Esophagus mucosa (tissue), 1 donor: ENCODE measurements at regions not wholly inside any gene's neighbourhood (a gene's known extent, or its start where the extent isn't known, plus 50 kb on each side); places are given as distances from the start of the nearest gene placed in this dataset.
"Not testable (repeated sequence)": the region's sequence is repeated elsewhere in the genome, so short reads cannot be mapped to it uniquely, and the experiment has no call there.

Experiments
- ATAC-seq: fragments of 200-7000 bp; cut with Tn5 transposase; one replicate; pipeline ENCODE4 v1.9.1; 2020
- donor health status: DM: yes; HTN: yes; CAD: no.

GRCh38 chr12:40172879-40173278 lies 51.9 kb upstream of the LRRK2 start:
- ATAC-seq = no peak

DNA sequence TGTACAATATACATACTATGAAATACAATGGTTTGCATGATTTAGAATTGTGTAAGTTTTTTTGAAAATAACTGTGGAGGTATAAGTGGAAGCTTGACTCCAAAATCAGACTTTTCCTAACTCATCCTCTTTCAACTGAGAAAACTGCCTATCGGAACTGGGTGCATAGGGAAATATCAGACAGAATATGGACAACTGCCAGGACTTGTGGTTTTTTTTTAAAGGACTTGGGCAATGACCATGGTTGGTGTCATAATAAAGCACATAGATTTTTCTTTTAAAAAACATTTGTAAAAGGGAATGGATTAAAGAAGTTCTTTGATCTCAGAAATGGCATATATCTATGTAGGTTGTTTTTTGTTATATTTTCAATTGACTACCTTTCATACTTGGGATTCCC lies 53.3 kb upstream of the LRRK2 start:
- ATAC-seq = no peak

DNA sequence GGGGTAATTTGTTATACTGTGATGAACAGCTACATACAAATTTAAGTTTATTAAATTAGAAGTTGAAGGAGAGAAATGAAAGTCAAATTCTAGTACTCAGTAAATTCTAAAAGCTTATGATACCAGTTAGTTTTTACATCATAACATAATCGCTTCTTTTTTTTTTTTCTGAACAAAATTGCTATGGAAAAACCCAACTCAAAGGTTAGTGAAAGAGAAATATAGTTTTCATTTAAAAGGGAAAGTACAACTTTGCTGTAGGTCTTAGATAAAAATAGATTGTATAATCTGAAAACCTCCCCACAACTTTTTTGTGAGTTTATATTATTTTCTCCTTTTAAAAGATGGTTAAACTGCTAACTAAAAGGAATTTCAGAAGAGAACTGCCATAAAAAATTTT lies 53.7 kb upstream of the LRRK2 start:
- no peak for ATAC-seq

DNA sequence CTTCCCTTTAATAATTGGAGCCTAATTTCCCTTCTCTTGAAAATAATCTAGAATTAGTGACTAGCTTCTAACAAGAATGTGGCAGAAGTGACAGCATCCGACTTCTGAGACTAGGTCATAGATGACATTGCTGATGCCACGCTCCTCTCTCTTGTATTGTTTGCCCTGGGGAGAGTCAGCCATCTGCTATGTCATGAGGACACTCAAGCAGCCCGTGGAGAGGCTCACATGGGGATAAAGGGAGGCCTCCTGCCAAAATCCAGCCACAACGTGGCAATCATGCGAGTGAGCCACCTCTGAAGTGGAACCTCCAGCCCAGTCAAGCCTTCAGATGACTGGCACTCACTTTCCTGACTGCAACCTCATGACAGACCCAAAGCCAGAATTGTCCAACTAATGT lies 54.2 kb upstream of the LRRK2 start:
- ATAC-seq = no peak

- ATAC-seq = no peak
Observed at GRCh38 chr12:40168868-40169267, 55.9 kb upstream of the LRRK2 start.

- not testable (repeated sequence) for ATAC-seq
Observed at GRCh38 chr12:40168419-40168818, 56.4 kb upstream of the LRRK2 start.

- ATAC-seq = no peak
Observed at GRCh38 chr12:40168001-40168400, 56.8 kb upstream of the LRRK2 start.

DNA sequence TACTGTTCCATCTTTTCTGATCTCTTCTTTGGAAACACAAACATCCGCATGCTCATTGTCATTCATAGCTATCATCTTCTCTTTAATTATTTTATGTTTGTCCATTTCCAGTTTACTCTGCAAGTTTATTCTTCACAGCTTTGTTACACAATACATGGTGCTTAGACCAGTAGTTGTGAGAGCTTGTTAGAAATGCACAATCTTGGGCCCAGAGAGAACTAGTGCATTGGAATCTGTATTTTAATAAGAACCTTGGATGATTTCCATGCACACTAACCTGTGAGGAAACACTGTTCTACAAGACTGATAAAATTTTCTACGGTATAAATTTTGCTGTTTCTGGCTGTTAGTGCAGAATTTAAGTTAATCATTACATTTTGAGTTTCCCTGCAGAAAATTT lies 59.3 kb upstream of the SLC2A13 start:
- ATAC-seq = no peak

GRCh38 chr12:40164034-40164433 lies 58.2 kb upstream of the SLC2A13 start:
- no peak for ATAC-seq

DNA sequence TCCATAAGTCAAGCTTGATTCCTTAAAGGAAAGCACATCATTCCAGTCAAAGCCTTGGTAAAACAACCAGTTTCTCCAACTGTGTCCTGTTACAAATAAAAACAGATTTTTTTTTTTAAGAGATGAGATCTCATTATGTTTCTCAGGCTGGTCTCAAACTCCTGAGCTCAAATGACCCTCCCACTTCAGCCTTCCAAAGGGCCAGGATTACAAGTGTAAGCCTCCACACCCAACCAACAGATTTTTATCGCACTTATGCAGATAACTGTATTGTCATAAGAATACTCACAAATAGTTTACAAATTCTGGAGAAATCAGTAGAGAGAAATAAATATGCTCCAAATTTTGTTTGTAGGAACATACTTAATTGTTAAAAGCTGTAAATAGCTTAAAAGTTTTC lies 56.2 kb upstream of the SLC2A13 start:
- no peak for ATAC-seq

GRCh38 chr12:40158592-40159111 lies 52.8 kb upstream of the SLC2A13 start:
- ATAC-seq = peak; percentile 96

DNA sequence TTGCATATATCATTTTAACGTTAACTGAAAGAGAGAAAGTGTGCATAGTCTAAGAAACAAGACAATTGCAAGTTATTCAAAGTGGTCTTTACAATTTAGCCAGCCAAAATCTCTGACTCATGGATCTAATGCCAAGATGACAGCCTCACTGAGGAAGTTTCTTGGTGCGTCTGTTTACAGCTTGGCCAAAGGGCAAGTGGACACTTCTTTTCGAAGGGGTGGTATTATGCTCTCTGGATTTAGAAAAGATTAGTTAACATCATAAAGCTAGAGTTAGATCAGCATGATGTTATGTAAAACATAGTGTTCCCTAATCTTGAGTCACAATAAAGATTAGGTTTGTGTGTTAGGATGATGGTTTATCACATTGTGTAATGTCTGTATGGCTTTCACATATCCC lies 51.5 kb upstream of the SLC2A13 start:
- ATAC-seq = no peak

- no peak for ATAC-seq
Observed at GRCh38 chr12:40156021-40156764, 50.3 kb upstream of the SLC2A13 start.
